Putamen (tissue), 1 donor: ENCODE measurements at regions not wholly inside any gene's neighbourhood (a gene's known extent, or its start where the extent isn't known, plus 50 kb on each side); places are given as distances from the start of the nearest gene placed in this dataset.
"Not testable (repeated sequence)": the region's sequence is repeated elsewhere in the genome, so short reads cannot be mapped to it uniquely, and the experiment has no call there.

ENCODE experiments used
- DNase-seq: peaks from one replicate; pipeline ENCODE4 v3.0.0-alpha.2; 2016; ENCODE audit warnings: low spot score

GRCh38 chr9:28120184-28120583 lies 546.9 kb upstream of the C9orf72 start:
- no peak for DNase-seq

DNA sequence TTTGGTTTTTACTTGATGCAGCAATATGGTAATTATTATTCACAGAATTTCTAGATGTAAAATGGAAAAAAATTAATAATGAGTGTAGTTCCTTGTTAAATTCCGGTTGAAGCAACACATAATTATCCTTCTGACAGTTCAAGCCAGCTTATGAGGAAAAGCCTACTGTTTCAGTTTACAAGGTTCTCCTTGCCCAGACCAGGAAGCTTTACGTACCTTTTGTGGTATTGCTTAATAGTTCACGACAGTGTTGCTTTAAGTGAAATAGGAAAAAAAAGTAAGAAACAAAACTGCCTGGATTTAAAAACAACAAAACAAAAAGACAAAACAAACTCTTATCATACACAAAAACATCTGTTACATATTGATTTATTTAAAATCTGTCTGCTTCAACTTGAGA lies 547.3 kb upstream of the C9orf72 start:
- no peak for DNase-seq

GRCh38 chr9:28121366-28121765 lies 548.1 kb upstream of the C9orf72 start:
- DNase-seq, result no peak

DNA sequence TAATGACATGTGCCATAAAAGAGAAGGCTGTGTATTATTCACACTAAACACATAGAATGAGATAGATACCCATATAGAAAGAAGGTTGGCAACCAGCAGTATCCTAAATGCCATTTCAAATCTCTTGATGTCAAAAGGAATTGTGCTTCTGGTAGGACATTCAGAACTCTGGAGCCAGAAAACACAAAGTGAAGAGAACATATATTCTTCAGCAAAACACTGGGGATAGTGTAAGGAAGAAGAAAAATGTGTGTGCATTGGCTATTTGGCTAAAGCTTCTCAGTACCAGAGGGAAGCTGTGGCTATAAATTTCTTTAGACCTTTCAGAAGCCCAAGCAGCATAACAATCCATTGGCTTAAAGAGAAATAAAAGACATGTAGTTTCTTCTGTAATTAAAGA lies 551.6 kb upstream of the C9orf72 start:
- DNase-seq, result no peak

DNA sequence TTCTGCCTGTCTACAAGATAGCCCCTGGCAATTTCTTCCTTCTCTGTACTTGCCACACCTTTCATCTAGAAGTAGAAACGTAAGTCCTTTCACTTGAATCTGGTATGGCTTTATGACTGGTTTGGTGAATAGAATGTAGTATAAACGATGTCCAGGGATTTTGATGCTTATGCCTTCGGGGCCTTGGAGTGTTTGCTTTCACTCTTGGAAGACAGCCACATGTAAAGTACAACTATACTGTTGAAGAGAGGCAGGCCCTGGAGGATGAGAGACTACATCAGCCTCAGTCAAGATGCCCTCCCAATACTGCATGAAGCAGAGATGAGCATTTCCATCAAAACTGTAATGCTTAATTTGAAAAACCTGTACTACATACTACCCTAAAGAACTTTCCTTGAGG lies 553.8 kb upstream of the C9orf72 start:
- no peak for DNase-seq

GRCh38 chr9:28134446-28134976 lies 561.2 kb upstream of the C9orf72 start:
- DNase-seq, result no peak

GRCh38 chr9:28135549-28135948 lies 562.3 kb upstream of the C9orf72 start:
- DNase-seq, result no peak

DNA sequence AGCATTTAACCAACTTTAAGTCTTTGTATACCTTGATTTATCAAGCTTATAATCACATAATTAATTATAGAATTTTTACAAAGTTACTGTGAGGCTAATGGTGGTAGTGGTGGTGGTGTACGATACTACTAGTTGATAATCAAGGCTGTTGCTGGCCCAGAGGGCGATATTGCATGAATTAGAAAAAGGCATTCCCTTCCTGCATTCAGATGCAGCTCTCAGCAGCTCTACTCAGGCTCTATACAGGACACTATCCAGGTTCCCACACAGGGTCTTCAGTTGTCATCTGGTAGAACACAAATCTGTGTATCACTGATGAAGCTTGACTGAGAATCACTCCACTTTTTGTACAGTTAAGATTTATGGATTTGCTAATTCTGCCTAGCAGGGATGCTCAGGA lies 562.8 kb upstream of the C9orf72 start:
- no peak for DNase-seq

DNA sequence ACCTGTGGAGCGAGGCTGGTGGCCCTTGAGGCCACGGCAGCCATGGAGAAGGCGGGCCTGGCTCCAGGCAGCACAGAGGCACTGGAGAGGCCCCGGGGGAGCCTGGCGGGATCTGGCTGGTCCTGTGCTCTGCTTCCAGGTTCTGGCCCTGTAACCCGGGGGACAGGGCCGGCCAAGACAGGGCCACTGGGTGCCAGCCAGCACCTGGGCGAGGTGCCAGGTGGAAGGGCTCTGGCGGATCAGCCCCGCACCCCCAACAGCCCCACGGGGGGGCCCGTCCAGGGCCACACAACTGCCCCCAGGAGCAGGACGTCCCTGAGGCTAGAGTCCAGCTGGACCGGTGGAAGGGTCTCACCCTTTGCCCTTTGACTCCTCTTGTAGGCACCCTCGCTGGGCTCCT lies 574.1 kb upstream of the C9orf72 start:
- DNase-seq, result not testable (repeated sequence)

DNA sequence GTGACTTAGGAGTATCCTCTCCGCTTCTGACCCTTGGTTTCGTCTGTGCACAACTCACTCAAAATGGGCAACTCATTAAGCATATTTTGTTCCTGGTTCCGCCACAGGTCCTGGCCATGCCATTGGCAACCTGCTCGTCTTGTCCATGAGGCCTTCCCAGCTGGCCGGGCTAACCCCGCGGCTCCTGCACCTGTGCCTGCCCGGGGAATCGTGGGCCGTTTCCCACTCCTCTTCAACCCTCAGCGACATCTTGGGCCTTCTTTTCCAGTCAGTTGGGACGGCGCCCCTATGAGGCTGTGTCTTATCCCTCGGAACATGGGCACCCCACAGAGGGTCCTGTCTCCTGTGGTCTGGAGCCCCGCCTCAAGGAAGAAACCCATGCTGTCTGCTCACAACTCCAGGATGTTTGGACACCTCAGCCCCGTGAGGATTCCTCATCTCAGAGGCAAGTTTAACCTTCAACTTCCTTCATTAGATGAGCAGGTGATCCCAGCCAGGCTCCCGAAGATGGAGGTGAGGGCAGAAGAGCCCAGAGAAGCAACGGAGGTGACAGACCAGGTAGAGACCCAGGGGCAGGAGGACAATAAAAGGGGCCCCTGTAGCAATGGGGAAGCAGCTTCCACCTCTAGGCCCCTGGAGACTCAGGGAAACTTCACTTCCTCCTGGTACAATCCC lies 574.8 kb upstream of the C9orf72 start:
- DNase-seq, result not testable (repeated sequence)

- not testable (repeated sequence) for DNase-seq
Observed at GRCh38 chr9:28149361-28150050, 576.2 kb upstream of the C9orf72 start.

GRCh38 chr9:28155067-28155466 lies 581.8 kb upstream of the C9orf72 start:
- no peak for DNase-seq

DNA sequence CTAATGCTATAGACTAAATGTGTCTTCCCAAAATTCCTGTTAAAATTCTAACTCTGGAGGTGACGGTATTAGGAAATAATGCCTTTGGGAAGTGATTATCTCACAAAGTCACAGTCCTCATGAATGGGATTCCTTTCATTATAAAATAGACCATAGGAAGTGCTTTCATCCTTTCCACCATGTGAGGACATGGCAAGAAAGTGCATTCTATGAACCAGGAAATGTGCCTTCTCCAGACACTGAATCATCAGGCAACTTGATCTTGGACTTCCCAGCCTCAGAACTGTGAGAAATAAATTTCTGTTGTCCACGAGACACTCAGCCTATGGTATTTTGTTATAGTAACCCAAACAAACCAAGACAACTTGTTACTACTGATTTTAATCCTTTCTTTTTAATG lies 582.4 kb upstream of the C9orf72 start:
- no peak for DNase-seq

DNA sequence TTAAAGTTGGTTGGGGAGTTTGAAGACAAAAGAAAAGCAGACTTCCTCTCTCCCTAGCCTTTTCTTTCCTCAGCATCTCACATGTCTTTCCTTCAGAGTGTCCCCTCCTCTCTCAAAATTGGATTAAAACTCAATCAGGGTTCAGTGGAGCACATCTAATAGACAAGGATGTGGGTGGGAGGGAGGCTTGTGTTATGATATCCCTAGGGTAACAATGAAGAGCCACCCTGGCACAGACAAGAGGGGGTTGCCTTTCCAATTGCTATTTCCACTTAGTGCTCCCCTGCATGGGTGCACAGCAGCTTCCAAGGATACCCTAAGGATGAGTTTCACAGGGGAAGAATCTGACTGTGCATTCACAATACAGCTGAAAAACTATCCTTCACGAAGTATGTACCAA lies 585.2 kb upstream of the C9orf72 start:
- no peak for DNase-seq

DNA sequence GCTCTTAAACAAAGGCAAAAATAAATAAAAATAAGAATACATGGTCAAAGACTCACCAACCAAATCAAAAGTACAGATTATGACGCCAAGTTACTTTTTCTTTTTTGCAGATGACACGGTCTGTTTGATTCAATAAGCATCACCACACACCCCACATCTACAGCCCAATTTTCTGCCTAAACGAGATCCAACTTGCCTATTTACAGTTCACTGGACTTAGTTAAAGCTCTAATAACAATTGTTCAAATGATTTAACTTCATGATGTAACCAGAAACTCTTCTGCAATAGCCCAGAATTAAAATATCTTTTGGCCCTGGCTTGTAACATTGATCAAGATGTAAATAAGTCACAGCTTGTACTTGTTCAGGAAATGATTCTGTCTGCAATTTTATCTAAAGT lies 590.3 kb upstream of the C9orf72 start:
- no peak for DNase-seq

- DNase-seq, result no peak
Observed at GRCh38 chr9:28166179-28166578, 592.9 kb upstream of the C9orf72 start.

GRCh38 chr9:28177142-28177541 lies 603.9 kb upstream of the C9orf72 start:
- DNase-seq, result no peak

DNA sequence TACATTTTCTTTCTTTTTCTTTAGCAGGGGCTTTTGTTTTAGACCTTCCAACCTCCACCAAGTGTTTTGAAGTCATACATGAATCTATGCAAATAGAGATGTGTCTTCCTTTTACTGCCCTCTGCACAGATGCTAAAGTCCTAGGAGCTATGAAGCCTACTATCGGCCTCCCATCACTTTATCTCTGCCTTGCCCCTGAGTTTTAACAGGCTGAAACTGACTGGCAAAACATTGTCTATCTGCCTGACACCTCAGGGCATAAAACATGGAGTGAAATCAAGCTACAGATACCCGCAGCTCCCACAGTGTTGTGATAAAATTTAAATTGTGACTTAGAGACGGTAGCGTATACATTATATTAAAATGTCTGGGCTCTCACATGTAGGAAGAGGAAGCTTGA lies 604.6 kb upstream of the C9orf72 start:
- DNase-seq, result no peak

DNA sequence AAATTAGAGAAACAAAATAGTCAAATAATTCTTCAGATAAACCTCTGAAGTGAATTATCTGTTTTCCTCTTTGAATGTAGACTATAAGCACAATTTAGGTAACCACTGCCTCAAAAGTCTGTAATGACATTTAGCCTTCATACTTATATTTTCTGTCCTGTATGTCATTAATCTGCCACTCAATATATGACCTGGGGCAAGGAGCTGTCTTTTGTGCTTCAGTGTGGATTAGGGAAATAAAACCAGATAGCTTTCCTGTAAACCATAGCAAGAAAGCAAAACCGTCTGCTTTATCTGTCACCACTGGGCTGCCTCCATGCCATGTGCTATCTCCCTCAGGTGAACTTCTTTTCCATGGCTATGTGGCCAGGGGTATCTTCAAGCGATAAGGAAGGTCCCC lies 606.6 kb upstream of the C9orf72 start:
- DNase-seq, result no peak

DNA sequence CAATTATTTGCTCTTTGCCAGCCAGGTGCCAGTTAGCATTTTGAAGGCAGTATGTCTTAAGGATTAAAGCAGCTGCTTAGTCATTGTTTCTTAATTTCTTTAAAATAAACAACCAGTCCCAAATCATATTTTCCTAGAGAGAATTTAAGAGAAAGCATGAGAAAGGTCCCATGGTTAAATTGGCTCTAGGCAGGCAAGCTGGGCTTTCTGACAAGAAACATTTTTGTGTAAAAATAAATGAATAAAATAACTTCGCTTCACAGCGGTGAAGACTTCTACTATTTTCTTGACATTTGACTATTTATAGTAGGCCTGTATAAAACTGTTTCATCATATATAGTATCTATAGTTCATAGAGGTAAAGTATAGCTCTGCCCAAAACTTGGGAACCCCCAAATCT lies 617.7 kb upstream of the C9orf72 start:
- DNase-seq, result no peak

DNA sequence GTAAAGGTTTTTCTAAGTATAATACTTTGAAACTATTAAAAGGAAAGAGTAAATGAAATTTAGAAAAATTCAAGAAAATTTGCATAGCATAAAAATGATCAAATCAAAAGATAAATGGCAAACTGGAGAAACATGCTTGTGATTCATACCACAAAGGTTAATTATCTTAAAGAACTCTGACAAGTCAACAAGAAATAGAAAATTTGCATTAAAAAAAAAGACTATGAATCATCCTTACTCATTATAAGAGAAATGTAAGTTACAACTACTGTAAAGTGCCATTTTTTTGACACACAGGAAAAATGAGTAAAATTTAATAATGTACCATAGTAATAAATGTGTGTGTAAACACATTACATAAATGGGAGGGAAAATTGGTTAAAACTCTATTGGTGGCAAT lies 624.4 kb upstream of the C9orf72 start:
- no peak for DNase-seq

GRCh38 chr9:28203036-28203435 lies 629.8 kb upstream of the C9orf72 start:
- peak; percentile 23 for DNase-seq

DNA sequence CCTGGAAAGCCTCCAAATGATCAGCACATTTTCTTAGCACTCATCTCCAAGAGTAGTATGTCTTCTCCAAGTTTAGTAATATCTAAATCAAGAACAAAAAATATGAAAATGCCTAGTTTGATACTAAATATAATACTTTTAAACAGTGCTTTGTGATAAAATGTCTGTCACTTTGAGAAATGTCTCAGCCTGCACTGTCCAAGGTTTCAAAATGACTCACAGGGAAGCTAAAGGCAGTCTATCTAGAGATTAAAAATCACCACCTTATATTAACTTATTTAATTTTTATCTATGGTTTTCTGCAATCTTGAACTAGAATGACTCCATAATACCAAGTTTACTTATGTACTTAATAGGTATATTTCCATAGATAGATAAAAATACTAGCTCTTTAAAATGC lies 633.0 kb upstream of the C9orf72 start:
- peak; percentile 2 for DNase-seq

DNA sequence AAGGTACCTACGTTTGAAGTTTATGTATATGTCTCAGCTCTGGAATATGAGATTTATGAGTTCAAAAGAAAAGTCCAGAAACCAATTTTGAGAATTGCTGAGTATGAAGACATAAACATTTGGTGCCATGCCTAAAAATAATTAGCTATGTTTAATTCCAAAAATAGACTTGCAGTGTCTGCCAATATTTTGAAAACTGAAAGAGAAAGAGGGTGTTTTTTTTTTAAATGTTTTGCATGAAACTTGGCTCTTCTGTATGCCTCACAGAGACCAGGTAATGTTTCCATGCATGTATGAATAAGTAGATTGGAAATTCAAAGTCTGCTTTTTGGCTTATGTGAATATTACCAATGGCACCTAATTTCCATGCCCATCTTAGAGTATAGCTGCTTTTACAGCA lies 634.4 kb upstream of the C9orf72 start:
- DNase-seq, result no peak
